ENCODE measurements at regions not wholly inside any gene's neighbourhood (a gene's known extent, or its start where the extent isn't known, plus 50 kb on each side); places are given as distances from the start of the nearest gene placed in this dataset.
"Not testable (repeated sequence)": the region's sequence is repeated elsewhere in the genome, so short reads cannot be mapped to it uniquely, and the experiment has no call there.

GRCh38 chr12:88945051-88945732 is 364.9 kb upstream of the KITLG start:
- DNase-seq (ENCODE audit: low read depth) = no peak

- no peak for DNase-seq (ENCODE audit: low read depth)
Measured at GRCh38 chr12:88944397-88944796, 364.1 kb upstream of the KITLG start.

- DNase-seq (ENCODE audit: low read depth) = no peak
Measured at GRCh38 chr12:88940854-88941253, 360.6 kb upstream of the KITLG start.

- no peak for DNase-seq (ENCODE audit: low read depth)
Measured at GRCh38 chr12:88935856-88936255, 355.6 kb upstream of the KITLG start.

GRCh38 chr12:88934163-88934747 is 354.0 kb upstream of the KITLG start:
- no peak for DNase-seq (ENCODE audit: low read depth)

- no peak for DNase-seq (ENCODE audit: low read depth)
Measured at GRCh38 chr12:88932457-88932856, 352.2 kb upstream of the KITLG start.

GRCh38 chr12:88931598-88931997 is 351.3 kb upstream of the KITLG start:
- DNase-seq (ENCODE audit: low read depth) = no peak

- DNase-seq (ENCODE audit: low read depth) = no peak
Measured at GRCh38 chr12:88925454-88925853, 345.2 kb upstream of the KITLG start.

GRCh38 chr12:88924162-88924561 is 343.9 kb upstream of the KITLG start:
- no peak for DNase-seq (ENCODE audit: low read depth)

- DNase-seq (ENCODE audit: low read depth) = no peak
Measured at GRCh38 chr12:88923631-88924030, 343.4 kb upstream of the KITLG start.

GRCh38 chr12:88922816-88923215 is 342.5 kb upstream of the KITLG start:
- DNase-seq (ENCODE audit: low read depth) = no peak

GRCh38 chr12:88921890-88922532 is 341.7 kb upstream of the KITLG start:
- no peak for DNase-seq (ENCODE audit: low read depth)

GRCh38 chr12:88921434-88921833 is 341.2 kb upstream of the KITLG start:
- DNase-seq (ENCODE audit: low read depth) = no peak

GRCh38 chr12:88918161-88918560 is 337.9 kb upstream of the KITLG start:
- DNase-seq (ENCODE audit: low read depth) = no peak

- no peak for DNase-seq (ENCODE audit: low read depth)
Measured at GRCh38 chr12:88914967-88915366, 334.7 kb upstream of the KITLG start.

GRCh38 chr12:88909510-88909909 is 329.2 kb upstream of the KITLG start:
- DNase-seq (ENCODE audit: low read depth) = no peak

- no peak for DNase-seq (ENCODE audit: low read depth)
Measured at GRCh38 chr12:88908345-88908744, 328.1 kb upstream of the KITLG start.

GRCh38 chr12:88904705-88905104 is 324.4 kb upstream of the KITLG start:
- DNase-seq (ENCODE audit: low read depth) = no peak

- DNase-seq (ENCODE audit: low read depth) = no peak
Measured at GRCh38 chr12:88903333-88903732, 323.1 kb upstream of the KITLG start.

GRCh38 chr12:88897723-88898122 is 317.5 kb upstream of the KITLG start:
- DNase-seq (ENCODE audit: low read depth) = no peak

- no peak for DNase-seq (ENCODE audit: low read depth)
Measured at GRCh38 chr12:88896958-88897357, 316.7 kb upstream of the KITLG start.

GRCh38 chr12:88895634-88896033 is 315.4 kb upstream of the KITLG start:
- no peak for DNase-seq (ENCODE audit: low read depth)

GRCh38 chr12:88893801-88894200 is 313.5 kb upstream of the KITLG start:
- DNase-seq (ENCODE audit: low read depth) = no peak

- DNase-seq (ENCODE audit: low read depth) = not testable (repeated sequence)
Measured at GRCh38 chr12:88891434-88891833, 311.2 kb upstream of the KITLG start.
